ENCODE measurements at regions not wholly inside any gene's neighbourhood (a gene's known extent, or its start where the extent isn't known, plus 50 kb on each side); places are given as distances from the start of the nearest gene placed in this dataset.
"Not testable (repeated sequence)": the region's sequence is repeated elsewhere in the genome, so short reads cannot be mapped to it uniquely, and the experiment has no call there.

- H3F3A ChIP-seq (ENCODE audit: insufficient read depth) = no peaks in the 10 kb centered on the region
- H3K36me3 ChIP-seq (ENCODE audit: low read depth) = no peaks in the 10 kb centered on the region
- H3K4me3 ChIP-seq = no peak overlapping the region
- H3K9me3 ChIP-seq (ENCODE audit: low read depth) = no peaks in the 10 kb centered on the region
- TF ChIP-seq EZH2 (IDR thresholded peaks at IDR 0.05; ENCODE audit: insufficient read depth, poor library complexity, severe bottlenecking) = no peak
- TF ChIP-seq EZH2phosphoT487 (IDR thresholded peaks at IDR 0.05; ENCODE audit: insufficient read depth, low read depth) = no peak
- no peak overlapping the region for H2AFZ ChIP-seq
- H3K9ac ChIP-seq = no peak overlapping the region
- no peaks in the 10 kb centered on the region for H3K4me1 ChIP-seq (ENCODE audit: insufficient read depth)
- no peaks in the 10 kb centered on the region for H3K9me2 ChIP-seq (ENCODE audit: insufficient read depth)
- H3K27me3 ChIP-seq (replicated peaks; ENCODE audit: insufficient read depth) = peaks cover 43% of the 10 kb centered on the region
- WGBS, 2 experiments (ENCODE audit: low coverage in 1 of 2, low lambda C conversion rate in 2 of 2, missing lambda C conversion rate in 2 of 2) = 11 to 15% methylated on average over 5 of the region's 5 CpGs
- no peak for DNase-seq
- H4K20me1 ChIP-seq (ENCODE audit: insufficient read depth) = no peaks in the 10 kb centered on the region
- no peak overlapping the region for H3K4me2 ChIP-seq (ENCODE audit: unreplicated experiment)
- no peak overlapping the region for H3K27ac ChIP-seq
- in situ Hi-C loops (cut with MboI) = no loop called here
- H3K79me2 ChIP-seq (ENCODE audit: insufficient read depth) = no peaks in the 10 kb centered on the region
Observed at GRCh38 chr6:165843121-165843520, 180.1 kb upstream of the PDE10A start.

GRCh38 chr6:165842281-165842936, 179.4 kb upstream of the PDE10A start:
- Histone ChIP-seq H3K27me3 (replicated peaks; ENCODE audit: insufficient read depth) (peaks cover 36% of the 10 kb centered on the region), H3K36me3 (ENCODE audit: low read depth) (no peaks in the 10 kb centered on the region), H3K4me2 (ENCODE audit: unreplicated experiment) (no peak overlapping the region), H3K4me1 (ENCODE audit: insufficient read depth) (no peaks in the 10 kb centered on the region), H4K20me1 (ENCODE audit: insufficient read depth) (no peaks in the 10 kb centered on the region), H3K27ac (no peak overlapping the region), H3K9ac (no peak overlapping the region), H3K9me3 (ENCODE audit: low read depth) (no peaks in the 10 kb centered on the region), H3F3A (ENCODE audit: insufficient read depth) (no peaks in the 10 kb centered on the region), H3K9me2 (ENCODE audit: insufficient read depth) (no peaks in the 10 kb centered on the region), H2AFZ (no peak overlapping the region), H3K4me3 (no peak overlapping the region), H3K79me2 (ENCODE audit: insufficient read depth) (no peaks in the 10 kb centered on the region)
- in situ Hi-C loops (cut with MboI) = no loop called here
- WGBS, 2 experiments (ENCODE audit: low coverage in 1 of 2, low lambda C conversion rate in 2 of 2, missing lambda C conversion rate in 2 of 2) = 20 to 25% methylated on average over 12 of the region's 12 CpGs
- TF ChIP-seq EZH2phosphoT487 (IDR thresholded peaks at IDR 0.05; ENCODE audit: insufficient read depth, low read depth) (no peak), EZH2 (IDR thresholded peaks at IDR 0.05; ENCODE audit: insufficient read depth, poor library complexity, severe bottlenecking) (no peak)
- no peak for DNase-seq

- H3K4me1 ChIP-seq (ENCODE audit: insufficient read depth) = no peaks in the 10 kb centered on the region
- DNase-seq = no peak
- no peak overlapping the region for H3K4me3 ChIP-seq
- no peak overlapping the region for H2AFZ ChIP-seq
- in situ Hi-C loops (cut with MboI) = no loop called here
- H3K4me2 ChIP-seq (ENCODE audit: unreplicated experiment) = no peak overlapping the region
- no peaks in the 10 kb centered on the region for H3K79me2 ChIP-seq (ENCODE audit: insufficient read depth)
- no peak overlapping the region for H3K27ac ChIP-seq
- H3K27me3 ChIP-seq (replicated peaks; ENCODE audit: insufficient read depth) = peaks cover 26% of the 10 kb centered on the region
- TF ChIP-seq EZH2phosphoT487 (IDR thresholded peaks at IDR 0.05; ENCODE audit: insufficient read depth, low read depth) (no peak), EZH2 (IDR thresholded peaks at IDR 0.05; ENCODE audit: insufficient read depth, poor library complexity, severe bottlenecking) (no peak)
- H3F3A ChIP-seq (ENCODE audit: insufficient read depth) = no peaks in the 10 kb centered on the region
- H3K9me2 ChIP-seq (ENCODE audit: insufficient read depth) = no peaks in the 10 kb centered on the region
- H4K20me1 ChIP-seq (ENCODE audit: insufficient read depth) = no peaks in the 10 kb centered on the region
- 54 to 61% methylated on average over 9 of the region's 9 CpGs for WGBS, 2 experiments (ENCODE audit: low coverage in 1 of 2, low lambda C conversion rate in 2 of 2, missing lambda C conversion rate in 2 of 2)
- H3K9me3 ChIP-seq (ENCODE audit: low read depth) = no peaks in the 10 kb centered on the region
- H3K36me3 ChIP-seq (ENCODE audit: low read depth) = no peaks in the 10 kb centered on the region
- no peak overlapping the region for H3K9ac ChIP-seq
Observed at GRCh38 chr6:165841153-165841558, 178.1 kb upstream of the PDE10A start.

- 28 to 35% methylated on average over 9 of the region's 9 CpGs for WGBS, 2 experiments (ENCODE audit: low coverage in 1 of 2, low lambda C conversion rate in 2 of 2, missing lambda C conversion rate in 2 of 2)
- no peaks in the 10 kb centered on the region for H4K20me1 ChIP-seq (ENCODE audit: insufficient read depth)
- H3K27ac ChIP-seq = no peak overlapping the region
- in situ Hi-C loops (cut with MboI) = no loop called here
- no peaks in the 10 kb centered on the region for H3K4me1 ChIP-seq (ENCODE audit: insufficient read depth)
- H2AFZ ChIP-seq = no peak overlapping the region
- H3K36me3 ChIP-seq (ENCODE audit: low read depth) = no peaks in the 10 kb centered on the region
- H3K9me2 ChIP-seq (ENCODE audit: insufficient read depth) = no peaks in the 10 kb centered on the region
- no peak for TF ChIP-seq EZH2phosphoT487 (IDR thresholded peaks at IDR 0.05; ENCODE audit: insufficient read depth, low read depth)
- no peak for TF ChIP-seq EZH2 (IDR thresholded peaks at IDR 0.05; ENCODE audit: insufficient read depth, poor library complexity, severe bottlenecking)
- H3F3A ChIP-seq (ENCODE audit: insufficient read depth) = no peaks in the 10 kb centered on the region
- H3K9me3 ChIP-seq (ENCODE audit: low read depth) = no peaks in the 10 kb centered on the region
- H3K4me2 ChIP-seq (ENCODE audit: unreplicated experiment) = no peak overlapping the region
- no peak overlapping the region for H3K9ac ChIP-seq
- H3K27me3 ChIP-seq (replicated peaks; ENCODE audit: insufficient read depth) = peaks cover 8% of the 10 kb centered on the region; the same call in 1 of the 2 replicates
- no peaks in the 10 kb centered on the region for H3K79me2 ChIP-seq (ENCODE audit: insufficient read depth)
- no peak overlapping the region for H3K4me3 ChIP-seq
- no peak for DNase-seq
Observed at GRCh38 chr6:165837948-165838745, 175.1 kb upstream of the PDE10A start.

- WGBS, 2 experiments (ENCODE audit: low coverage in 1 of 2, low lambda C conversion rate in 2 of 2, missing lambda C conversion rate in 2 of 2) = 72 to 77% methylated on average over 4 of the region's 4 CpGs
- DNase-seq; H3K36me3 ChIP-seq (ENCODE audit: low read depth); H2AFZ ChIP-seq; H3K9ac ChIP-seq; H3K9me3 ChIP-seq (ENCODE audit: low read depth); H3K4me2 ChIP-seq (ENCODE audit: unreplicated experiment); H3K4me1 ChIP-seq (ENCODE audit: insufficient read depth); H3K79me2 ChIP-seq (ENCODE audit: insufficient read depth); H3K9me2 ChIP-seq (ENCODE audit: insufficient read depth); H3K4me3 ChIP-seq; H3F3A ChIP-seq (ENCODE audit: insufficient read depth); H4K20me1 ChIP-seq (ENCODE audit: insufficient read depth); in situ Hi-C loops (cut with MboI); H3K27ac ChIP-seq; H3K27me3 ChIP-seq (replicated peaks; ENCODE audit: insufficient read depth): not testable (repeated sequence)
Observed at GRCh38 chr6:165836648-165837047, 173.6 kb upstream of the PDE10A start.
